Common myeloid progenitor, CD34-positive (primary cell): ENCODE measurements at regions not wholly inside any gene's neighbourhood (a gene's known extent, or its start where the extent isn't known, plus 50 kb on each side); places are given as distances from the start of the nearest gene placed in this dataset.
"Not testable (repeated sequence)": the region's sequence is repeated elsewhere in the genome, so short reads cannot be mapped to it uniquely, and the experiment has no call there.

Experiments used
- CTCF ChIA-PET: fragments of 350-600 bp; sonication (Branson Sonifier 250); formaldehyde crosslinking; loops from one replicate; lab custom pipeline; 2021; ENCODE audit warnings: antibody characterized with exemption; lab: Charles Lee
- POLR2A ChIA-PET: fragments of 350-600 bp; sonication (Branson Sonifier 250); formaldehyde crosslinking; loops from one replicate; lab custom pipeline; 2021; ENCODE audit warnings: antibody characterized with exemption; lab: Charles Lee
- DNase-seq, 3 donors: peaks; one replicate each; pipeline versions ENCODE4 v3.0.0 to v3.0.0-alpha.2; 2013
- H3K27ac ChIP-seq, 2 experiments: 1 replicate in 1 of 2; 2 replicates in 1 of 2; pipeline ENCODE4 v1.7.0; 2013; ENCODE audit warnings: inconsistent platforms in 2 of 2, low read length in 2 of 2, mild to moderate bottlenecking in 2 of 2, low read depth in 1 of 2, moderate library complexity in 1 of 2; ENCODE audit not compliant: severe bottlenecking in 2 of 2, insufficient read depth in 1 of 2, poor library complexity in 1 of 2
- H3K27me3 ChIP-seq, 5 experiments: replicated peaks in 2 of 5; 1 replicate in 3 of 5; 2 replicates in 2 of 5; pipeline versions ENCODE4 v1.6.1 to v1.7.0; 2013; ENCODE audit warnings: low read length in 4 of 5, mild to moderate bottlenecking in 2 of 5, moderate library complexity in 2 of 5, inconsistent platforms in 1 of 5; ENCODE audit not compliant: insufficient read depth in 5 of 5, control insufficient read depth in 4 of 5
- H3K36me3 ChIP-seq, 4 experiments: 1 replicate in 2 of 4; 2 replicates in 2 of 4; pipeline versions ENCODE4 v1.6.1 to v1.7.0; 2013; ENCODE audit warnings: low read length in 3 of 4, control low read depth in 1 of 4, mild to moderate bottlenecking in 1 of 4; ENCODE audit not compliant: control insufficient read depth in 4 of 4, insufficient read depth in 4 of 4
- H3K4me1 ChIP-seq, 4 experiments: 1 replicate in 3 of 4; 2 replicates in 1 of 4; pipeline versions ENCODE4 v1.6.1 to v1.7.1; 2013; ENCODE audit warnings: low read length in 3 of 4, mild to moderate bottlenecking in 3 of 4, control low read depth in 1 of 4, inconsistent platforms in 1 of 4, moderate library complexity in 1 of 4; ENCODE audit not compliant: control insufficient read depth in 4 of 4, insufficient read depth in 4 of 4; ENCODE audit errors: control extremely low read depth in 1 of 4
- H3K4me3 ChIP-seq, 7 experiments: 1 replicate in 4 of 7; 2 replicates in 3 of 7; pipeline versions ENCODE4 v1.5.1 to v1.7.0; 2013; ENCODE audit warnings: mild to moderate bottlenecking in 7 of 7, low read length in 6 of 7, moderate library complexity in 6 of 7, inconsistent platforms in 2 of 7, low read depth in 2 of 7, control low read depth in 1 of 7; ENCODE audit not compliant: insufficient read depth in 4 of 7, control insufficient read depth in 1 of 7; ENCODE audit errors: extremely low read depth in 1 of 7
- H3K9me3 ChIP-seq, 5 experiments: 1 replicate in 4 of 5; 2 replicates in 1 of 5; pipeline versions ENCODE4 v1.6.1 to v1.7.1; 2013; ENCODE audit warnings: low read length in 4 of 5, mild to moderate bottlenecking in 2 of 5, inconsistent platforms in 1 of 5, low read depth in 1 of 5, moderate library complexity in 1 of 5; ENCODE audit not compliant: control insufficient read depth in 4 of 5, insufficient read depth in 2 of 5; ENCODE audit errors: control extremely low read depth in 1 of 5
- WGBS: methylation state at CpG from one replicate; pipeline ENCODE4 v1.1.5; 2013; ENCODE audit not compliant: insufficient coverage; 5-methylcytosine and 5-hydroxymethylcytosine counted together

- CTCF ChIA-PET: interaction anchor here (1.0 to 1.4 kb wide), 2 partner anchors 27 to 33 kb away, joined by 3 to 4 read pairs; no protein-coding TSS in a partner anchor
- Histone ChIP-seq H3K4me3 (no peak overlapping the region), H3K9me3 (peaks cover 0 to 2% (median 0%) of the 10 kb centered on the region in 5 experiments), H3K27ac (no peak overlapping the region), H3K36me3 (no peaks in the 10 kb centered on the region), H3K27me3 (no peaks in the 10 kb centered on the region), H3K4me1 (peaks cover 7 to 14% (median 10%) of the 10 kb centered on the region in 4 experiments)
- DNase-seq: no peak
- WGBS: 100% methylated on average over 3 of the region's 4 CpGs
- POLR2A ChIA-PET: no interaction called here
These were observed 80.3 kb upstream of the CREB5 start for GRCh38 chr7:28332046-28332445.

GRCh38 chr7:28333548-28333947 lies 78.8 kb upstream of the CREB5 start:
- CTCF ChIA-PET, POLR2A ChIA-PET, DNase-seq, H3K36me3 ChIP-seq, H3K9me3 ChIP-seq, H3K27me3 ChIP-seq, H3K4me3 ChIP-seq, H3K27ac ChIP-seq: not testable (repeated sequence)
- peaks cover 7 to 14% (median 10%) of the 10 kb centered on the region in 4 experiments for H3K4me1 ChIP-seq

- WGBS: no CpG with 5 or more reads among the region's 2 CpGs
- CTCF ChIA-PET: interaction anchor here (1.6 kb wide), 1 partner anchor 28 kb away, joined by 3 read pairs; no protein-coding TSS in a partner anchor
These were observed 75.5 kb upstream of the CREB5 start for GRCh38 chr7:28336806-28337205.

GRCh38 chr7:28338041-28338440 lies 74.3 kb upstream of the CREB5 start:
- Histone ChIP-seq H3K4me3 (no peak overlapping the region), H3K36me3 (no peaks in the 10 kb centered on the region), H3K9me3 (peaks cover 0 to 7% (median 0%) of the 10 kb centered on the region in 5 experiments), H3K27ac (no peak overlapping the region), H3K4me1 (no peaks in the 10 kb centered on the region), H3K27me3 (no peaks in the 10 kb centered on the region)
- DNase-seq: no peak
- POLR2A ChIA-PET: no interaction called here
- 100% methylated on average over 1 of the region's 3 CpGs for WGBS
- CTCF ChIA-PET: interaction anchor here (0.5 kb wide), 1 partner anchor 88 kb away, joined by 3 read pairs; no protein-coding TSS in a partner anchor

More at GRCh38 chr7:28336806-28337205, 75.5 kb upstream of the CREB5 start:
- H3K27me3 ChIP-seq: no peaks in the 10 kb centered on the region
- H3K36me3 ChIP-seq: no peaks in the 10 kb centered on the region
- POLR2A ChIA-PET: no interaction called here
- DNase-seq: no peak
- H3K9me3 ChIP-seq: peaks cover 0 to 7% (median 0%) of the 10 kb centered on the region in 5 experiments
- no peak overlapping the region for H3K27ac ChIP-seq
- H3K4me3 ChIP-seq: no peak overlapping the region
- H3K4me1 ChIP-seq: no peaks in the 10 kb centered on the region

GRCh38 chr7:28343462-28343861 lies 68.9 kb upstream of the CREB5 start:
- no CpG with 5 or more reads among the region's 1 CpG for WGBS
- no peak for DNase-seq
- Histone ChIP-seq H3K4me3 (no peak overlapping the region), H3K9me3 (peaks cover 0 to 6% (median 0%) of the 10 kb centered on the region in 5 experiments), H3K36me3 (no peaks in the 10 kb centered on the region), H3K27me3 (no peaks in the 10 kb centered on the region), H3K27ac (no peak overlapping the region), H3K4me1 (no peaks in the 10 kb centered on the region)
- ChIA-PET POLR2A (no interaction called here), CTCF (no interaction called here)

- Histone ChIP-seq H3K9me3 (no peaks in the 10 kb centered on the region), H3K4me1 (no peaks in the 10 kb centered on the region), H3K27ac (no peak overlapping the region), H3K36me3 (no peaks in the 10 kb centered on the region), H3K27me3 (peaks cover 0 to under 1% (median 0%) of the 10 kb centered on the region in 5 experiments), H3K4me3 (no peak overlapping the region)
- ChIA-PET CTCF (interaction anchor here (1.2 kb wide), 1 partner anchor 21 kb away, joined by 3 read pairs; no protein-coding TSS in a partner anchor), POLR2A (no interaction called here)
- DNase-seq: no peak
- WGBS: no CpG with 5 or more reads among the region's 1 CpG
These were observed 66.1 kb upstream of the CREB5 start for GRCh38 chr7:28346256-28346655.

- no peak for DNase-seq
- ChIA-PET CTCF (interaction anchor here (1.2 kb wide), 1 partner anchor 20 kb away, joined by 3 read pairs; no protein-coding TSS in a partner anchor), POLR2A (interaction anchor here (0.6 kb wide), 1 partner anchor 14 kb away, joined by 3 read pairs; no protein-coding TSS in a partner anchor)
- 100% methylated on average over 3 of the region's 3 CpGs for WGBS
- no peak overlapping the region for H3K27ac ChIP-seq
- H3K9me3 ChIP-seq: no peaks in the 10 kb centered on the region
- H3K4me1 ChIP-seq: no peaks in the 10 kb centered on the region
- H3K27me3 ChIP-seq: peaks cover 0 to 1% (median 0%) of the 10 kb centered on the region in 5 experiments
- H3K36me3 ChIP-seq: no peaks in the 10 kb centered on the region
- no peak overlapping the region for H3K4me3 ChIP-seq
These were observed 65.5 kb upstream of the CREB5 start for GRCh38 chr7:28346676-28347363.
